Upper lobe of left lung (tissue), 4 donors: ENCODE measurements at regions not wholly inside any gene's neighbourhood (a gene's known extent, or its start where the extent isn't known, plus 50 kb on each side); places are given as distances from the start of the nearest gene placed in this dataset.
"Not testable (repeated sequence)": the region's sequence is repeated elsewhere in the genome, so short reads cannot be mapped to it uniquely, and the experiment has no call there.

Source experiments
- EP300 ChIP-seq, 4 donors: sonication (generic); formaldehyde crosslinking; IDR thresholded peaks; one replicate each; pipeline ENCODE4 v1.5.1; 2017; ENCODE audit warnings: antibody characterized with exemption in 4 of 4, control low read depth in 2 of 4
- POLR2A ChIP-seq, 4 donors: fragments of 450-650 bp; IDR thresholded peaks; one replicate each; pipeline ENCODE4 v1.5.1; 2016 to 2017; ENCODE audit warnings: antibody characterized with exemption in 4 of 4, mild to moderate bottlenecking in 2 of 4
- TF ChIP-seq, protein P1 (sequence below), 6 experiments: fragments of 450-650 bp in 4 of 6; fragments of 200-600 bp in 2 of 6; sonication (generic) in 2 of 6; IDR thresholded peaks; one replicate each; pipeline ENCODE4 v1.5.1; 2016 to 2019; ENCODE audit warnings: antibody characterized with exemption in 6 of 6

DNA sequence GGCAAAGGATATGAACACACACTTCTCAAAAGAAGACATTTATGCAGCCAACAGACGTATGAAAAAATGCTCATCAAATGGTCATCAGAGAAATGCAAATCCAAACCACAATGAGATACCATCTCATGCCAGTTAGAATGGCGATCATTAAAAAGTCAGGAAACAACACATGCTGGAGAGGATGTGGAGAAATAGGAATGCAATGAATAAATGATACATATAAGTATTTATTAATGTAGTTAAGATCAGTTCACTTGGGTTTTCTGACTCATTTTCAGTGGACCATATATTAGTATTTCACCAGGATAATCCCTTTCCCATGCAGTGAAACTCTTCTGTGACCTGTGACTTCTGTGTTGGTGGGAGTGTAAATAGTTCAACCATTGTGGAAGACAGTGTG, 110.1 kb downstream of the ATXN3L start:
- TF ChIP-seq, protein P1, sequence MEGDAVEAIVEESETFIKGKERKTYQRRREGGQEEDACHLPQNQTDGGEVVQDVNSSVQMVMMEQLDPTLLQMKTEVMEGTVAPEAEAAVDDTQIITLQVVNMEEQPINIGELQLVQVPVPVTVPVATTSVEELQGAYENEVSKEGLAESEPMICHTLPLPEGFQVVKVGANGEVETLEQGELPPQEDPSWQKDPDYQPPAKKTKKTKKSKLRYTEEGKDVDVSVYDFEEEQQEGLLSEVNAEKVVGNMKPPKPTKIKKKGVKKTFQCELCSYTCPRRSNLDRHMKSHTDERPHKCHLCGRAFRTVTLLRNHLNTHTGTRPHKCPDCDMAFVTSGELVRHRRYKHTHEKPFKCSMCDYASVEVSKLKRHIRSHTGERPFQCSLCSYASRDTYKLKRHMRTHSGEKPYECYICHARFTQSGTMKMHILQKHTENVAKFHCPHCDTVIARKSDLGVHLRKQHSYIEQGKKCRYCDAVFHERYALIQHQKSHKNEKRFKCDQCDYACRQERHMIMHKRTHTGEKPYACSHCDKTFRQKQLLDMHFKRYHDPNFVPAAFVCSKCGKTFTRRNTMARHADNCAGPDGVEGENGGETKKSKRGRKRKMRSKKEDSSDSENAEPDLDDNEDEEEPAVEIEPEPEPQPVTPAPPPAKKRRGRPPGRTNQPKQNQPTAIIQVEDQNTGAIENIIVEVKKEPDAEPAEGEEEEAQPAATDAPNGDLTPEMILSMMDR (IDR thresholded peaks at IDR 0.05) = not testable (repeated sequence)
- TF ChIP-seq POLR2A, EP300 (IDR thresholded peaks at IDR 0.05): not testable (repeated sequence)
